H9 (cell line): ENCODE measurements at regions not wholly inside any gene's neighbourhood (a gene's known extent, or its start where the extent isn't known, plus 50 kb on each side); places are given as distances from the start of the nearest gene placed in this dataset.

Experiments used
- DNase-seq: peaks from one replicate; pipeline ENCODE4 v3.0.0-alpha.2; 2017
- H2AFZ ChIP-seq: one replicate; pipeline ENCODE4 v1.6.1; 2013; ENCODE audit warnings: mild to moderate bottlenecking, low read length, control low read depth, moderate library complexity
- H2AK5ac ChIP-seq: 2 replicates; pipeline ENCODE4 v1.6.1; 2013; ENCODE audit warnings: low read length, control low read depth, mixed read lengths; ENCODE audit not compliant: insufficient read length
- H2BK120ac ChIP-seq: one replicate; pipeline ENCODE4 v1.6.1; 2013; ENCODE audit warnings: low read depth, mild to moderate bottlenecking, low read length, control low read depth, inconsistent platforms; ENCODE audit not compliant: poor library complexity, severe bottlenecking
- H2BK12ac ChIP-seq: 2 replicates; pipeline ENCODE4 v1.6.1; 2013; ENCODE audit warnings: low read length, control low read depth, mixed read lengths, low read depth; ENCODE audit not compliant: insufficient read length
- H2BK15ac ChIP-seq: 2 replicates; pipeline ENCODE4 v1.6.1; 2013; ENCODE audit warnings: low read depth, low read length, control low read depth
- H2BK20ac ChIP-seq: one replicate; pipeline ENCODE4 v1.6.1; 2013; ENCODE audit warnings: low read depth, mild to moderate bottlenecking, low read length, control low read depth, inconsistent platforms; ENCODE audit not compliant: poor library complexity, severe bottlenecking
- H2BK5ac ChIP-seq: 2 replicates; pipeline ENCODE4 v1.6.1; 2013; ENCODE audit warnings: low read length, control low read depth, mixed read lengths; ENCODE audit not compliant: insufficient read length
- H3K14ac ChIP-seq: 2 replicates; pipeline ENCODE4 v1.6.1; 2013; ENCODE audit warnings: low read length, control low read depth; ENCODE audit not compliant: insufficient read depth
- H3K18ac ChIP-seq: 2 replicates; pipeline ENCODE4 v1.6.1; 2013; ENCODE audit warnings: low read depth, mild to moderate bottlenecking, mixed read lengths, low read length, control low read depth; ENCODE audit not compliant: insufficient read length
- H3K23ac ChIP-seq: 2 replicates; pipeline ENCODE4 v1.6.1; 2013; ENCODE audit warnings: low read length, control low read depth, mixed read lengths, low read depth; ENCODE audit not compliant: insufficient read length
- H3K23me2 ChIP-seq: 2 replicates; pipeline ENCODE4 v1.6.1; 2013; ENCODE audit warnings: low read depth, mild to moderate bottlenecking, mixed read lengths, low read length, control low read depth; ENCODE audit not compliant: insufficient read length, poor library complexity, severe bottlenecking
- H3K27ac ChIP-seq: 2 replicates; pipeline ENCODE4 v1.5.1; 2013; ENCODE audit warnings: low read length, control low read depth, mixed read lengths, low read depth; ENCODE audit not compliant: insufficient read length
- H3K27me3 ChIP-seq: 2 replicates; pipeline ENCODE4 v1.6.1; 2013; ENCODE audit warnings: low read length, control low read depth, inconsistent platforms; ENCODE audit not compliant: insufficient read depth
- H3K4ac ChIP-seq: 2 replicates; pipeline ENCODE4 v1.6.1; 2013; ENCODE audit warnings: low read depth, mild to moderate bottlenecking, control low read depth, inconsistent platforms, low read length, moderate library complexity
- H3K4me1 ChIP-seq: 2 replicates; pipeline ENCODE4 v1.6.1; 2013; ENCODE audit warnings: low read length, control low read depth, inconsistent platforms; ENCODE audit not compliant: insufficient read depth
- H3K4me2 ChIP-seq: 2 replicates; pipeline ENCODE4 v1.6.1; 2013; ENCODE audit warnings: low read length, control low read depth, mixed read lengths; ENCODE audit not compliant: insufficient read length, insufficient read depth
- H3K56ac ChIP-seq: 2 replicates; pipeline ENCODE4 v1.6.1; 2013; ENCODE audit warnings: low read depth, mild to moderate bottlenecking, mixed read lengths, low read length, control low read depth; ENCODE audit not compliant: insufficient read length
- H3K79me1 ChIP-seq: 2 replicates; pipeline ENCODE4 v1.6.1; 2013; ENCODE audit warnings: low read depth, mild to moderate bottlenecking, moderate library complexity, low read length, control low read depth, inconsistent platforms; ENCODE audit not compliant: insufficient read depth, poor library complexity, severe bottlenecking
- H3K79me2 ChIP-seq: 2 replicates; pipeline ENCODE4 v1.6.1; 2013; ENCODE audit warnings: low read length, control low read depth, inconsistent platforms; ENCODE audit not compliant: insufficient read depth
- H3K9ac ChIP-seq: 2 replicates; pipeline ENCODE4 v1.6.1; 2013; ENCODE audit warnings: low read length, control low read depth, mixed read lengths; ENCODE audit not compliant: insufficient read length; ENCODE audit errors: extremely low read depth
- H3K9me3 ChIP-seq: one replicate; pipeline ENCODE4 v1.6.1; 2013; ENCODE audit warnings: low read depth, low read length, inconsistent platforms; ENCODE audit not compliant: control insufficient read depth
- H3T11ph ChIP-seq: one replicate; pipeline ENCODE4 v1.6.1; 2013; ENCODE audit warnings: mild to moderate bottlenecking, low read length, control low read depth, inconsistent platforms
- H4K20me1 ChIP-seq: one replicate; pipeline ENCODE4 v1.6.1; 2013; ENCODE audit not compliant: control insufficient read depth, insufficient read length, insufficient read depth
- H4K5ac ChIP-seq: 2 replicates; pipeline ENCODE4 v1.6.1; 2013; ENCODE audit warnings: low read depth, mild to moderate bottlenecking, mixed read lengths, low read length, control low read depth; ENCODE audit not compliant: insufficient read length
- H4K8ac ChIP-seq: replicated peaks from 2 replicates; pipeline ENCODE4 v1.6.1; 2013; ENCODE audit warnings: low read length, control low read depth, mixed read lengths, low read depth; ENCODE audit not compliant: insufficient read length
- H4K91ac ChIP-seq: 2 replicates; pipeline ENCODE4 v1.6.1; 2013; ENCODE audit warnings: low read depth, mild to moderate bottlenecking, moderate library complexity, mixed read lengths, low read length, control low read depth; ENCODE audit not compliant: insufficient read length
- H3K27ac Mint-ChIP-seq, 3 experiments: 2 replicates in 2 of 3; 3 replicates in 1 of 3; pipeline ENCODE4 v1.8.0; 2020 to 2021; ENCODE audit warnings: mixed read lengths in 3 of 3, mild to moderate bottlenecking in 1 of 3, moderate library complexity in 1 of 3
- H3K27me3 Mint-ChIP-seq: 2 replicates; pipeline ENCODE4 v1.8.0; 2021; ENCODE audit warnings: low read depth, mild to moderate bottlenecking, moderate library complexity, mixed read lengths
- H3K36me3 Mint-ChIP-seq, 3 experiments: 2 replicates in 2 of 3; 3 replicates in 1 of 3; pipeline ENCODE4 v1.8.0; 2020 to 2021; ENCODE audit warnings: low read depth in 3 of 3, mixed read lengths in 3 of 3; ENCODE audit not compliant: insufficient read depth in 1 of 3
- H3K4me1 Mint-ChIP-seq, 2 experiments: 2 replicates each; pipeline ENCODE4 v1.8.0; 2020; ENCODE audit warnings: mixed read lengths in 2 of 2
- H3K4me3 Mint-ChIP-seq, 2 experiments: 2 replicates in 1 of 2; 3 replicates in 1 of 2; pipeline ENCODE4 v1.8.0; 2020 to 2021; ENCODE audit warnings: mild to moderate bottlenecking in 2 of 2, mixed read lengths in 2 of 2, moderate library complexity in 1 of 2
- H3K9me3 Mint-ChIP-seq, 2 experiments: 2 replicates in 1 of 2; 3 replicates in 1 of 2; pipeline ENCODE4 v1.8.0; 2020; ENCODE audit warnings: mild to moderate bottlenecking in 2 of 2, mixed read lengths in 2 of 2, moderate library complexity in 1 of 2
- WGBS: extraction: QIAGEN DNeasy Blood & Tissue Kit; methylation state at CpG from one replicate; pipeline ENCODE4 v1.1.7; 2013; ENCODE audit warnings: missing lambda C conversion rate, low lambda C conversion rate, mixed read lengths; ENCODE audit not compliant: insufficient read length; ENCODE audit errors: extremely low coverage; 5-methylcytosine and 5-hydroxymethylcytosine counted together
- TF ChIP-seq, protein P1 (sequence below): fragments of 200-600 bp; sonication (generic); conservative IDR thresholded peaks from 3 replicates; pipeline ENCODE4 v1.8.0; 2021; ENCODE audit warnings: antibody characterized with exemption, mild to moderate bottlenecking

DNA sequence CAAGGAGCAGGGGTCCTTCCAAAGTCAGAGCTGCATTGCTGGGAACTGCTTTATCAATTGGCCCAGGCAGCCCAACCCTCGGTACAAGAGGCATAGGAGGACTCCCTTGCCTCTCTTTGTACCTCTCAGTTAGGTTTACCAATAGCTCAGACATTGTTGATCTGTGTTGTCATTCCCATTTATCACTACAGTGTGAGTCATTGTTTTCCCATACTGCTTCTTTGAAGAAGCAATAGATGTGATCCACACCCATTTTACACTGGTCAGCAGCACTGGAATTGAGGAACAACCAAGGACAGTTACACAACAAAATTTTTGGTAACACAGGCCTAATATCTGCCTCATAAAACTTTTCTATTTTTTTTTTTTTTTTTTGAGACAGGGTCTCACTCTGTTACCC is 307.2 kb downstream of the SNX13 start:
- Mint-ChIP-seq H3K27me3 (no peaks in the 10 kb centered on the region), H3K27ac (no peak overlapping the region), H3K9me3 (no peaks in the 10 kb centered on the region; a peak in 1 of 5 replicates), H3K36me3 (no peaks in the 10 kb centered on the region), H3K4me1 (no peaks in the 10 kb centered on the region), H3K4me3 (no peak overlapping the region)
- Histone ChIP-seq H3K27ac (no peak overlapping the region), H3T11ph (no peak overlapping the region), H3K4me2 (no peak overlapping the region), H3K14ac (no peak overlapping the region), H3K4me1 (no peaks in the 10 kb centered on the region), H3K9me3 (no peaks in the 10 kb centered on the region), H3K23ac (no peak overlapping the region), H3K27me3 (no peaks in the 10 kb centered on the region), H4K5ac (no peak overlapping the region), H3K23me2 (no peaks in the 10 kb centered on the region), H3K4ac (no peak overlapping the region), H2BK20ac (no peak overlapping the region), H2AFZ (no peak overlapping the region), H3K9ac (no peak overlapping the region), H2BK12ac (no peak overlapping the region), H3K56ac (no peak overlapping the region), H3K79me2 (no peaks in the 10 kb centered on the region), H2BK5ac (no peak overlapping the region), H4K20me1 (no peaks in the 10 kb centered on the region), H3K79me1 (no peaks in the 10 kb centered on the region), H4K91ac (no peak overlapping the region), H2BK120ac (no peak overlapping the region), H2BK15ac (no peak overlapping the region), H3K18ac (no peak overlapping the region), H2AK5ac (no peak overlapping the region), H4K8ac (no peak overlapping the region)
- TF ChIP-seq, protein P1, sequence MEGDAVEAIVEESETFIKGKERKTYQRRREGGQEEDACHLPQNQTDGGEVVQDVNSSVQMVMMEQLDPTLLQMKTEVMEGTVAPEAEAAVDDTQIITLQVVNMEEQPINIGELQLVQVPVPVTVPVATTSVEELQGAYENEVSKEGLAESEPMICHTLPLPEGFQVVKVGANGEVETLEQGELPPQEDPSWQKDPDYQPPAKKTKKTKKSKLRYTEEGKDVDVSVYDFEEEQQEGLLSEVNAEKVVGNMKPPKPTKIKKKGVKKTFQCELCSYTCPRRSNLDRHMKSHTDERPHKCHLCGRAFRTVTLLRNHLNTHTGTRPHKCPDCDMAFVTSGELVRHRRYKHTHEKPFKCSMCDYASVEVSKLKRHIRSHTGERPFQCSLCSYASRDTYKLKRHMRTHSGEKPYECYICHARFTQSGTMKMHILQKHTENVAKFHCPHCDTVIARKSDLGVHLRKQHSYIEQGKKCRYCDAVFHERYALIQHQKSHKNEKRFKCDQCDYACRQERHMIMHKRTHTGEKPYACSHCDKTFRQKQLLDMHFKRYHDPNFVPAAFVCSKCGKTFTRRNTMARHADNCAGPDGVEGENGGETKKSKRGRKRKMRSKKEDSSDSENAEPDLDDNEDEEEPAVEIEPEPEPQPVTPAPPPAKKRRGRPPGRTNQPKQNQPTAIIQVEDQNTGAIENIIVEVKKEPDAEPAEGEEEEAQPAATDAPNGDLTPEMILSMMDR: no peak
- no peak for DNase-seq
- WGBS: no CpG with 5 or more reads among the region's 1 CpG
